Mammary epithelial cell (primary cell): ENCODE measurements at regions not wholly inside any gene's neighbourhood (a gene's known extent, or its start where the extent isn't known, plus 50 kb on each side); places are given as distances from the start of the nearest gene placed in this dataset.

Source experiments
- EZH2 ChIP-seq: IDR thresholded peaks from 2 replicates; pipeline ENCODE4 v1.6.1; 2012; ENCODE audit warnings: low read length, inconsistent platforms, borderline replicate concordance
- TF ChIP-seq, protein P1 (sequence below), 2 donors: IDR thresholded peaks in 1 of 2; conservative IDR thresholded peaks in 1 of 2; 2 replicates each; pipeline ENCODE4 v1.5.1; 2011 to 2012; ENCODE audit warnings: inconsistent platforms in 2 of 2, low read length in 2 of 2, mild to moderate bottlenecking in 2 of 2, control low read depth in 1 of 2, low read depth in 1 of 2; ENCODE audit not compliant: insufficient read depth in 1 of 2; ENCODE audit errors: extremely low read depth in 1 of 2

GRCh38 chr10:80917636-80918035 is 379.9 kb downstream of the SH2D4B start:
- TF ChIP-seq, protein P1, sequence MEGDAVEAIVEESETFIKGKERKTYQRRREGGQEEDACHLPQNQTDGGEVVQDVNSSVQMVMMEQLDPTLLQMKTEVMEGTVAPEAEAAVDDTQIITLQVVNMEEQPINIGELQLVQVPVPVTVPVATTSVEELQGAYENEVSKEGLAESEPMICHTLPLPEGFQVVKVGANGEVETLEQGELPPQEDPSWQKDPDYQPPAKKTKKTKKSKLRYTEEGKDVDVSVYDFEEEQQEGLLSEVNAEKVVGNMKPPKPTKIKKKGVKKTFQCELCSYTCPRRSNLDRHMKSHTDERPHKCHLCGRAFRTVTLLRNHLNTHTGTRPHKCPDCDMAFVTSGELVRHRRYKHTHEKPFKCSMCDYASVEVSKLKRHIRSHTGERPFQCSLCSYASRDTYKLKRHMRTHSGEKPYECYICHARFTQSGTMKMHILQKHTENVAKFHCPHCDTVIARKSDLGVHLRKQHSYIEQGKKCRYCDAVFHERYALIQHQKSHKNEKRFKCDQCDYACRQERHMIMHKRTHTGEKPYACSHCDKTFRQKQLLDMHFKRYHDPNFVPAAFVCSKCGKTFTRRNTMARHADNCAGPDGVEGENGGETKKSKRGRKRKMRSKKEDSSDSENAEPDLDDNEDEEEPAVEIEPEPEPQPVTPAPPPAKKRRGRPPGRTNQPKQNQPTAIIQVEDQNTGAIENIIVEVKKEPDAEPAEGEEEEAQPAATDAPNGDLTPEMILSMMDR (conservative IDR thresholded peaks at IDR 0.05 in 1 of 2, IDR thresholded peaks at IDR 0.05 in 1 of 2; ENCODE audit: extremely low read depth in 1 of 2, insufficient read depth in 1 of 2, low read depth in 1 of 2, low read length in 2 of 2): no peak
- no peak for TF ChIP-seq EZH2
